Lower leg skin (tissue), 4 donors: ENCODE measurements at regions not wholly inside any gene's neighbourhood (a gene's known extent, or its start where the extent isn't known, plus 50 kb on each side); places are given as distances from the start of the nearest gene placed in this dataset.

Source experiments
- DNase-seq, 2 donors: peaks; one replicate each; pipeline ENCODE4 v3.0.0-alpha.2; 2019; ENCODE audit warnings: low spot score in 2 of 2
- H3K4me3 ChIP-seq: fragments of 200-600 bp; sonication (generic); 2 replicates; pipeline ENCODE4 v1.5.1; 2017; ENCODE audit warnings: mild to moderate bottlenecking, low read depth; ENCODE audit not compliant: poor library complexity, severe bottlenecking
- POLR2A ChIP-seq, 2 donors: fragments of 450-650 bp; IDR thresholded peaks; one replicate each; pipeline ENCODE4 v1.6.1; 2016 to 2017; ENCODE audit warnings: antibody characterized with exemption in 2 of 2, mild to moderate bottlenecking in 1 of 2, moderate library complexity in 1 of 2
- WGBS, 2 donors: methylation state at CpG; one replicate each; pipeline ENCODE4 v1.1.5; 2018; 5-methylcytosine and 5-hydroxymethylcytosine counted together
- intact Hi-C: fragments of 100-400 bp; cut with DNase I; formaldehyde crosslinking; loops from one replicate; pipeline ENCODE4 v1.15.0; 2023; ENCODE audit warnings: low total_unique reads
- TF ChIP-seq, protein P1 (sequence below), 3 donors: fragments of 450-650 bp; IDR thresholded peaks; one replicate each; pipeline ENCODE4 v1.5.1; 2016; ENCODE audit warnings: antibody characterized with exemption in 3 of 3, mild to moderate bottlenecking in 3 of 3, moderate library complexity in 2 of 3

GRCh38 chr7:69508736-69509135, 89.5 kb upstream of the AUTS2 start:
- no peak for DNase-seq
- H3K4me3 ChIP-seq = no peak overlapping the region
- 97% methylated on average over 2 of the region's 2 CpGs for WGBS, 2 donors
- intact Hi-C loops = no loop called here
- no peak for TF ChIP-seq POLR2A (IDR thresholded peaks at IDR 0.05)
- TF ChIP-seq, protein P1, sequence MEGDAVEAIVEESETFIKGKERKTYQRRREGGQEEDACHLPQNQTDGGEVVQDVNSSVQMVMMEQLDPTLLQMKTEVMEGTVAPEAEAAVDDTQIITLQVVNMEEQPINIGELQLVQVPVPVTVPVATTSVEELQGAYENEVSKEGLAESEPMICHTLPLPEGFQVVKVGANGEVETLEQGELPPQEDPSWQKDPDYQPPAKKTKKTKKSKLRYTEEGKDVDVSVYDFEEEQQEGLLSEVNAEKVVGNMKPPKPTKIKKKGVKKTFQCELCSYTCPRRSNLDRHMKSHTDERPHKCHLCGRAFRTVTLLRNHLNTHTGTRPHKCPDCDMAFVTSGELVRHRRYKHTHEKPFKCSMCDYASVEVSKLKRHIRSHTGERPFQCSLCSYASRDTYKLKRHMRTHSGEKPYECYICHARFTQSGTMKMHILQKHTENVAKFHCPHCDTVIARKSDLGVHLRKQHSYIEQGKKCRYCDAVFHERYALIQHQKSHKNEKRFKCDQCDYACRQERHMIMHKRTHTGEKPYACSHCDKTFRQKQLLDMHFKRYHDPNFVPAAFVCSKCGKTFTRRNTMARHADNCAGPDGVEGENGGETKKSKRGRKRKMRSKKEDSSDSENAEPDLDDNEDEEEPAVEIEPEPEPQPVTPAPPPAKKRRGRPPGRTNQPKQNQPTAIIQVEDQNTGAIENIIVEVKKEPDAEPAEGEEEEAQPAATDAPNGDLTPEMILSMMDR (IDR thresholded peaks at IDR 0.05) = no peak

GRCh38 chr7:69510114-69510513, 88.2 kb upstream of the AUTS2 start:
- DNase-seq = no peak
- 66 to 72% methylated on average over 4 of the region's 4 CpGs for WGBS, 2 donors
- no peak overlapping the region for H3K4me3 ChIP-seq
- intact Hi-C loops = no loop called here
- TF ChIP-seq POLR2A (IDR thresholded peaks at IDR 0.05) = no peak
- TF ChIP-seq, protein P1 (IDR thresholded peaks at IDR 0.05) = no peak

DNA sequence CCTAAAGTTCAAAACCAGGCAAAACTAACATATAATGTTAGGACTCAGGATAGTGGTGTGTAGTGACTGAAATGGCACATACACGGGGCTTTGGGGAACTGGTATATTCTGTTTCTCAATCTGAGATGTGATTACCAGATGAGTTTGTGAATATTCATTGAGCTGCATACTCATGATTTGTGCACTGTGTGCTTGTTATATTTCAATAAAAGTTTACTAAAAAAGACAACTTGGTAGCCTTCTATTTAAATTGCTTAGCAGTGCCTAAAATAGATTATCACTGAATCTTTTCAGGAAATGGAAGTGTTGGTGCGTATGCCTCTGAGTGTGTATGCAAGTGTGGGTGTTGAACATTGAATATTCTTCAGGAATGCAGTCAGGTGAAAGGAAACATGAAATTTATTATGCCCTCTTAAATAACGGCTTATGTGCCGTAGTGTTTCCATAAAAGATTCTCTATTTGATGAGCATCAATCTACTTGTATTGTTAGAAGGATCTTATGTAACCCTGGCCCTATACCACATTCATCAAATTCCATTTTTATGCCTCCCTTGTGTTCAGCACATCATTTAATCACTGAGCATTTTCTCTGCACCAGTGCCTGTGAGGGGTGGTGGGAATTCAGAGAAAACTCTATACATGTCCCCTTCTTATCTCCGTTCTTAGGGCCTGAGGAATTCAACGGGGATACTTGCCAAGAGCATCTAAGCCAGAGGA, 82.6 kb upstream of the AUTS2 start:
- TF ChIP-seq, protein P1 (IDR thresholded peaks at IDR 0.05) = no peak
- no peak for TF ChIP-seq POLR2A (IDR thresholded peaks at IDR 0.05)
- no peak overlapping the region for H3K4me3 ChIP-seq
- DNase-seq = no peak
- WGBS, 2 donors = 71 to 74% methylated on average over 6 of the region's 6 CpGs
- intact Hi-C loops = no loop called here

DNA sequence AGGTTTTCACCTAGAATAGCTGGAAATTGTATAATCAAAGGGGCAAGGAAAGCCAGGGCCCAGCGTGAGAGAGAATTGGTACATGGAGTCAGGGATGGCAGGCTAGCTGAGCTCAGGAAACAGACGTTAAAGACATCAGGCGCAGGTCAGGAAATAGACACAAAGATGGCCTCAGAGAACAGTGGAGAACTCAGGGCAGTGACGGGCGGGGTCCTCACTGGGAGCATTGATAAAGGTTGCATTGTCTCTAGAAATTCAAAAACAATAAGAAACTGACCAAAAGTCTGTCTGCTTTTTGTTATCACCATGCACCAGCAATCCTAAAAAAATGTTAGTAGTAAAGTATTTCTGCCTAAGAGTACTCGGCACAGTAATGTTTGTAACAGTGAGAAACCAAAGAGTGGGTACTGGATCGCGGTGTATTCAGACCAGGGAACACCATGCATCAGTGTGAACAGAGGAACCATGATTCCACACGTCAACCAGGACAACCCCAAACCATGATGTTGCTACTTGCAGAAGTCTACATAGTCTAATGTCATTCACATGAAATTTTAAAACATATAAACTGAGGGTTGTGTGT, 81.9 kb upstream of the AUTS2 start:
- TF ChIP-seq, protein P1 (IDR thresholded peaks at IDR 0.05) = no peak
- no peak for TF ChIP-seq POLR2A (IDR thresholded peaks at IDR 0.05)
- 83 to 86% methylated on average over 9 of the region's 9 CpGs for WGBS, 2 donors
- H3K4me3 ChIP-seq = no peak overlapping the region
- intact Hi-C loops = no loop called here
- no peak for DNase-seq

DNA sequence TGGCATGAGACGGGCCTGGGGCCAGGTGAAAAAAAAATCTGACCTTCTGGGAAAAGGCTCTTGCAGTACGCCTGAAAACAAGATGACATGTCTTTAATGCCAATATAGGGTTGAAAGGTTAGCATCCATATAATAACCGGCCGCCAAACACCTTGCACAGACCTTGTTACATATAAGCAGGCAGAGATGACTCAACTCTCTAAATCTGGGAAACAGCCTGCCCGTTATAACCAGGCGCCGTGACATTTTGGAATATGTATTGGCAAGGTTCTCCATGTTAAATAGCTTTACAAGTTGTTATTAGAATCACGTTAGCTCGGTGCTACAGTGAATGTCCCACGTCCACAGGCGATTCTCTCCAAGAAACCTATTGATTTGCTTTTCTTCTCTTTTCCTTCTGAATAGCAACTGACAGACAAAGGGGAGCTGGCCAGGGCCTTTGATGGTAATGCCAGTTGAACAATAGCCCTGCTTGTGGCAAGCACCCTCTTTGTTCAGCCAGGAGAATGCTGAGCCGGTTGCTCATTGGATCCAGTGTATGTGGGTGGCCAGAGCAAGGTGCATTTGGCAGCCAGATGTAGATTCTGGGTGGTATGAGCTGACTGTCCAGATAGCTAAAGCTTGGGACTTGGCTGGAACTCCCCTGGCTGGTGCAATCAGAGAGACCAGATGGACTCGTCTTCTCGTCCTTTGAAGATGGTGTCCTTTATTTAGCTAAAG, 80.1 kb upstream of the AUTS2 start:
- TF ChIP-seq, protein P1 (IDR thresholded peaks at IDR 0.05) = no peak
- TF ChIP-seq POLR2A (IDR thresholded peaks at IDR 0.05) = no peak
- WGBS, 2 donors = 61 to 62% methylated on average over 14 of the region's 14 CpGs
- intact Hi-C loops = no loop called here
- H3K4me3 ChIP-seq = no peak overlapping the region
- peak in 1 of 2 donors; percentile 64 for DNase-seq
